H9 (cell line): ENCODE measurements at regions not wholly inside any gene's neighbourhood (a gene's known extent, or its start where the extent isn't known, plus 50 kb on each side); places are given as distances from the start of the nearest gene placed in this dataset.

ENCODE experiments used
- DNase-seq: peaks from one replicate; pipeline ENCODE4 v3.0.0-alpha.2; 2017
- H2AFZ ChIP-seq: one replicate; pipeline ENCODE4 v1.6.1; 2013; ENCODE audit warnings: mild to moderate bottlenecking, low read length, control low read depth, moderate library complexity
- H2AK5ac ChIP-seq: 2 replicates; pipeline ENCODE4 v1.6.1; 2013; ENCODE audit warnings: low read length, control low read depth, mixed read lengths; ENCODE audit not compliant: insufficient read length
- H2BK120ac ChIP-seq: one replicate; pipeline ENCODE4 v1.6.1; 2013; ENCODE audit warnings: low read depth, mild to moderate bottlenecking, low read length, control low read depth, inconsistent platforms; ENCODE audit not compliant: poor library complexity, severe bottlenecking
- H2BK12ac ChIP-seq: 2 replicates; pipeline ENCODE4 v1.6.1; 2013; ENCODE audit warnings: low read length, control low read depth, mixed read lengths, low read depth; ENCODE audit not compliant: insufficient read length
- H2BK15ac ChIP-seq: 2 replicates; pipeline ENCODE4 v1.6.1; 2013; ENCODE audit warnings: low read depth, low read length, control low read depth
- H2BK20ac ChIP-seq: one replicate; pipeline ENCODE4 v1.6.1; 2013; ENCODE audit warnings: low read depth, mild to moderate bottlenecking, low read length, control low read depth, inconsistent platforms; ENCODE audit not compliant: poor library complexity, severe bottlenecking
- H2BK5ac ChIP-seq: 2 replicates; pipeline ENCODE4 v1.6.1; 2013; ENCODE audit warnings: low read length, control low read depth, mixed read lengths; ENCODE audit not compliant: insufficient read length
- H3K14ac ChIP-seq: 2 replicates; pipeline ENCODE4 v1.6.1; 2013; ENCODE audit warnings: low read length, control low read depth; ENCODE audit not compliant: insufficient read depth
- H3K18ac ChIP-seq: 2 replicates; pipeline ENCODE4 v1.6.1; 2013; ENCODE audit warnings: low read depth, mild to moderate bottlenecking, mixed read lengths, low read length, control low read depth; ENCODE audit not compliant: insufficient read length
- H3K23ac ChIP-seq: 2 replicates; pipeline ENCODE4 v1.6.1; 2013; ENCODE audit warnings: low read length, control low read depth, mixed read lengths, low read depth; ENCODE audit not compliant: insufficient read length
- H3K23me2 ChIP-seq: 2 replicates; pipeline ENCODE4 v1.6.1; 2013; ENCODE audit warnings: low read depth, mild to moderate bottlenecking, mixed read lengths, low read length, control low read depth; ENCODE audit not compliant: insufficient read length, poor library complexity, severe bottlenecking
- H3K27ac ChIP-seq: 2 replicates; pipeline ENCODE4 v1.5.1; 2013; ENCODE audit warnings: low read length, control low read depth, mixed read lengths, low read depth; ENCODE audit not compliant: insufficient read length
- H3K27me3 ChIP-seq: 2 replicates; pipeline ENCODE4 v1.6.1; 2013; ENCODE audit warnings: low read length, control low read depth, inconsistent platforms; ENCODE audit not compliant: insufficient read depth
- H3K4ac ChIP-seq: 2 replicates; pipeline ENCODE4 v1.6.1; 2013; ENCODE audit warnings: low read depth, mild to moderate bottlenecking, control low read depth, inconsistent platforms, low read length, moderate library complexity
- H3K4me1 ChIP-seq: 2 replicates; pipeline ENCODE4 v1.6.1; 2013; ENCODE audit warnings: low read length, control low read depth, inconsistent platforms; ENCODE audit not compliant: insufficient read depth
- H3K4me2 ChIP-seq: 2 replicates; pipeline ENCODE4 v1.6.1; 2013; ENCODE audit warnings: low read length, control low read depth, mixed read lengths; ENCODE audit not compliant: insufficient read length, insufficient read depth
- H3K56ac ChIP-seq: 2 replicates; pipeline ENCODE4 v1.6.1; 2013; ENCODE audit warnings: low read depth, mild to moderate bottlenecking, mixed read lengths, low read length, control low read depth; ENCODE audit not compliant: insufficient read length
- H3K79me1 ChIP-seq: 2 replicates; pipeline ENCODE4 v1.6.1; 2013; ENCODE audit warnings: low read depth, mild to moderate bottlenecking, moderate library complexity, low read length, control low read depth, inconsistent platforms; ENCODE audit not compliant: insufficient read depth, poor library complexity, severe bottlenecking
- H3K79me2 ChIP-seq: 2 replicates; pipeline ENCODE4 v1.6.1; 2013; ENCODE audit warnings: low read length, control low read depth, inconsistent platforms; ENCODE audit not compliant: insufficient read depth
- H3K9ac ChIP-seq: 2 replicates; pipeline ENCODE4 v1.6.1; 2013; ENCODE audit warnings: low read length, control low read depth, mixed read lengths; ENCODE audit not compliant: insufficient read length; ENCODE audit errors: extremely low read depth
- H3K9me3 ChIP-seq: one replicate; pipeline ENCODE4 v1.6.1; 2013; ENCODE audit warnings: low read depth, low read length, inconsistent platforms; ENCODE audit not compliant: control insufficient read depth
- H3T11ph ChIP-seq: one replicate; pipeline ENCODE4 v1.6.1; 2013; ENCODE audit warnings: mild to moderate bottlenecking, low read length, control low read depth, inconsistent platforms
- H4K20me1 ChIP-seq: one replicate; pipeline ENCODE4 v1.6.1; 2013; ENCODE audit not compliant: control insufficient read depth, insufficient read length, insufficient read depth
- H4K5ac ChIP-seq: 2 replicates; pipeline ENCODE4 v1.6.1; 2013; ENCODE audit warnings: low read depth, mild to moderate bottlenecking, mixed read lengths, low read length, control low read depth; ENCODE audit not compliant: insufficient read length
- H4K8ac ChIP-seq: replicated peaks from 2 replicates; pipeline ENCODE4 v1.6.1; 2013; ENCODE audit warnings: low read length, control low read depth, mixed read lengths, low read depth; ENCODE audit not compliant: insufficient read length
- H4K91ac ChIP-seq: 2 replicates; pipeline ENCODE4 v1.6.1; 2013; ENCODE audit warnings: low read depth, mild to moderate bottlenecking, moderate library complexity, mixed read lengths, low read length, control low read depth; ENCODE audit not compliant: insufficient read length
- H3K27ac Mint-ChIP-seq, 3 experiments: 2 replicates in 2 of 3; 3 replicates in 1 of 3; pipeline ENCODE4 v1.8.0; 2020 to 2021; ENCODE audit warnings: mixed read lengths in 3 of 3, mild to moderate bottlenecking in 1 of 3, moderate library complexity in 1 of 3
- H3K27me3 Mint-ChIP-seq: 2 replicates; pipeline ENCODE4 v1.8.0; 2021; ENCODE audit warnings: low read depth, mild to moderate bottlenecking, moderate library complexity, mixed read lengths
- H3K36me3 Mint-ChIP-seq, 3 experiments: 2 replicates in 2 of 3; 3 replicates in 1 of 3; pipeline ENCODE4 v1.8.0; 2020 to 2021; ENCODE audit warnings: low read depth in 3 of 3, mixed read lengths in 3 of 3; ENCODE audit not compliant: insufficient read depth in 1 of 3
- H3K4me1 Mint-ChIP-seq, 2 experiments: 2 replicates each; pipeline ENCODE4 v1.8.0; 2020; ENCODE audit warnings: mixed read lengths in 2 of 2
- H3K4me3 Mint-ChIP-seq, 2 experiments: 2 replicates in 1 of 2; 3 replicates in 1 of 2; pipeline ENCODE4 v1.8.0; 2020 to 2021; ENCODE audit warnings: mild to moderate bottlenecking in 2 of 2, mixed read lengths in 2 of 2, moderate library complexity in 1 of 2
- H3K9me3 Mint-ChIP-seq, 2 experiments: 2 replicates in 1 of 2; 3 replicates in 1 of 2; pipeline ENCODE4 v1.8.0; 2020; ENCODE audit warnings: mild to moderate bottlenecking in 2 of 2, mixed read lengths in 2 of 2, moderate library complexity in 1 of 2
- CTCF ChIP-seq: fragments of 200-600 bp; sonication (generic); conservative IDR thresholded peaks from 3 replicates; pipeline ENCODE4 v1.8.0; 2021; ENCODE audit warnings: antibody characterized with exemption, mild to moderate bottlenecking
- WGBS: extraction: QIAGEN DNeasy Blood & Tissue Kit; methylation state at CpG from one replicate; pipeline ENCODE4 v1.1.7; 2013; ENCODE audit warnings: missing lambda C conversion rate, low lambda C conversion rate, mixed read lengths; ENCODE audit not compliant: insufficient read length; ENCODE audit errors: extremely low coverage; 5-methylcytosine and 5-hydroxymethylcytosine counted together

DNA sequence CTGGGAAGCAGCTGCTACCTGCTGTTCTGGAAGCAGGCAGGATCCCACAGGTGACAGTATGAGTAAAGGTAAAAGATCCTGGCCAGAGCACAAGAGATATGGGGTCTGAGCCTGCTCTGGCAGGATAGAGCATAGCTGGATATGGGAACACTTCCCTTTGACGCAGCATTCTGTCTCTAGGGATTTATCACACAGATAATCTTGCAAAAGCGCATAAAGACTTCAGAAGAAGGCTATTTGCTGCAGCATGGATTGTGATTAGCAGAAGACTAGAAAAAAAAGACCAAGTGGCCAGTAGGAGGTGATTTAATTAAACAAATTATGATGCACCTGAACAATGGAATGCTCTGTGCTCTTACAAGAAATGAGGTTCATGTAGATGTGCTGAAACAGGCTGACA lies 52.4 kb upstream of the PWWP2A start:
- Mint-ChIP-seq H3K4me1 (peaks cover 58 to 63% of the 10 kb centered on the region in 2 experiments), H3K36me3 (no peaks in the 10 kb centered on the region; a peak in 2 of 7 replicates), H3K27ac (peak overlapping the region in 2 of 3 experiments; percentile 4 to 25; a peak in 3 of 7 replicates), H3K27me3 (no peaks in the 10 kb centered on the region), H3K4me3 (no peak overlapping the region), H3K9me3 (no peaks in the 10 kb centered on the region; a peak in 1 of 5 replicates)
- H3K4me2 ChIP-seq = no peak overlapping the region
- H2BK5ac ChIP-seq = no peak overlapping the region
- H2BK20ac ChIP-seq = no peak overlapping the region
- H4K8ac ChIP-seq = no peak overlapping the region
- no peak overlapping the region for H2BK120ac ChIP-seq
- no peak overlapping the region for H2AK5ac ChIP-seq
- no peak overlapping the region for H3K9ac ChIP-seq
- H4K91ac ChIP-seq = no peak overlapping the region
- H4K5ac ChIP-seq = no peak overlapping the region
- no peaks in the 10 kb centered on the region for H3K27me3 ChIP-seq
- no peaks in the 10 kb centered on the region for H3K9me3 ChIP-seq
- peaks cover 13% of the 10 kb centered on the region; the same call in 1 of the 2 replicates for H3K4me1 ChIP-seq
- no peak overlapping the region for H3K56ac ChIP-seq
- no peak overlapping the region for H2AFZ ChIP-seq
- H3K14ac ChIP-seq = no peak overlapping the region
- no peak overlapping the region for H3K23ac ChIP-seq
- H3K79me2 ChIP-seq = no peaks in the 10 kb centered on the region
- H3K18ac ChIP-seq = no peak overlapping the region
- no peaks in the 10 kb centered on the region for H3K23me2 ChIP-seq
- no peak overlapping the region for H2BK15ac ChIP-seq
- H3K79me1 ChIP-seq = no peaks in the 10 kb centered on the region
- H3K4ac ChIP-seq = no peak overlapping the region
- H3T11ph ChIP-seq = no peak overlapping the region
- H3K27ac ChIP-seq = no peak overlapping the region
- H4K20me1 ChIP-seq = no peaks in the 10 kb centered on the region
- no CpG with 5 or more reads among the region's 2 CpGs for WGBS
- no peak for DNase-seq
- no peak overlapping the region for H2BK12ac ChIP-seq
- TF ChIP-seq CTCF = no peak
